ENCODE measurements at regions not wholly inside any gene's neighbourhood (a gene's known extent, or its start where the extent isn't known, plus 50 kb on each side); places are given as distances from the start of the nearest gene placed in this dataset.

- no peaks in the 10 kb centered on the region for H3K4me1 ChIP-seq
- H3K4me2 ChIP-seq = no peak overlapping the region
- H3K9ac ChIP-seq = no peak overlapping the region
- H4K20me1 ChIP-seq = no peaks in the 10 kb centered on the region
- H3K4me3 ChIP-seq = no peak overlapping the region
- no peak for TF ChIP-seq Cebpa-rat (IDR thresholded peaks at IDR 0.05)
- no peaks in the 10 kb centered on the region for H3K9me3 ChIP-seq
- H3K27ac ChIP-seq = no peak overlapping the region
- H3K36me3 ChIP-seq = no peaks in the 10 kb centered on the region
- H3K27me3 ChIP-seq = no peaks in the 10 kb centered on the region
Measured at GRCh38 chr1:230591678-230592077, 50.6 kb upstream of the COG2 start.

- no peaks in the 10 kb centered on the region for H3K4me1 ChIP-seq
- no peak overlapping the region for H3K4me2 ChIP-seq
- TF ChIP-seq Cebpa-rat (IDR thresholded peaks at IDR 0.05) = no peak
- no peaks in the 10 kb centered on the region for H3K36me3 ChIP-seq
- H3K9me3 ChIP-seq = no peaks in the 10 kb centered on the region
- H3K4me3 ChIP-seq = no peak overlapping the region
- no peak overlapping the region for H3K9ac ChIP-seq
- H4K20me1 ChIP-seq = no peaks in the 10 kb centered on the region
- H3K27me3 ChIP-seq = no peaks in the 10 kb centered on the region
- no peak overlapping the region for H3K27ac ChIP-seq
Measured at GRCh38 chr1:230589951-230590350, 52.3 kb upstream of the COG2 start.

DNA sequence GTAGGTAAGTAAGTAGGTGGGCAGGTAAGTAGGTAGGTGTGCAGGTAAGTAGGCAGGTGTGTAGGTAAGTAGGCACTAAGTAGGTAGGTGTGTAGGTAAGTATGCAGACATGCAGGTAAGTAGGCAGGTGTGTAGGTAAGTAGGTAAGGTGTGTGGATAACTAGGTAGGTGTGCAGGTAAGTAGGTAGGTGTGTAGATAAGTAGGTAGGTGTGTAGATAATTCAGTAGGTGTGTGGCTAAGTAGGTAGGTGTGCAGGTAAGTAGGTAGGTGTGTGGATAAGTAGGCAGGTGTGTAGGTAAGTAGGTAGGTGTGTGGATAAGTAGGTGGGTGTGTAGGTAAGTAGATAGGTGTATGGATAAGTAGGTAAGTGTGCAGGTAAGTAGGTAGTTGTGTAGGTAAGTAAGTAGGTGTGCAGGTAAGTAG, 53.9 kb upstream of the COG2 start:
- H3K9ac ChIP-seq = no peak overlapping the region

DNA sequence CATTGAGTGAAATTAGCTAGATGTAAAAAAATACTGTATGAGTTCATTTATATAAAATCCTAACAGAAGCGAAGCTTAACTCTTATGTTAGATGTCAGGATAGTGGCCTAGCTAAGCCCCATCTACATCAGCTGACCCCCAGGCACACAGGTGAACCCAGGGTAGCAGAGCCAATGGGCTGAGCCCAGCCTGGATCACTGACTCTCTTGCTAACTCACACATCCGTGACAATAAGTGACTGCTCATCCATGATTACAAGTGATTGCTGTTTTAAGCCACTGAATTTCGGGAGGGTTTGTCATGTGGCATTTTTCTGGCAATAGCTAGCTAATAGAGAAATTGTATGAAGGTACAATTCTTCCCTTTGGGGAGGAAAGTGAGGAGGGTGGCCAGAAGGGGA, 55.2 kb upstream of the COG2 start:
- no peak overlapping the region for H3K9ac ChIP-seq
- H4K20me1 ChIP-seq = no peaks in the 10 kb centered on the region
- no peak overlapping the region for H3K4me3 ChIP-seq
- H3K9me3 ChIP-seq = no peaks in the 10 kb centered on the region
- H3K4me2 ChIP-seq = no peak overlapping the region
- H3K27ac ChIP-seq = no peak overlapping the region
- no peaks in the 10 kb centered on the region for H3K27me3 ChIP-seq
- H3K4me1 ChIP-seq = no peaks in the 10 kb centered on the region
- TF ChIP-seq Cebpa-rat (IDR thresholded peaks at IDR 0.05) = no peak
- no peaks in the 10 kb centered on the region for H3K36me3 ChIP-seq

More for the DNA sequence above, 53.9 kb upstream of the COG2 start:
- no peak overlapping the region for H3K4me3 ChIP-seq
- no peaks in the 10 kb centered on the region for H3K27me3 ChIP-seq
- H4K20me1 ChIP-seq = no peaks in the 10 kb centered on the region
- H3K9me3 ChIP-seq = no peaks in the 10 kb centered on the region
- TF ChIP-seq Cebpa-rat (IDR thresholded peaks at IDR 0.05) = no peak
- H3K36me3 ChIP-seq = no peaks in the 10 kb centered on the region
- no peak overlapping the region for H3K27ac ChIP-seq
- H3K4me2 ChIP-seq = no peak overlapping the region
- no peaks in the 10 kb centered on the region for H3K4me1 ChIP-seq

GRCh38 chr1:230584660-230585059, 57.6 kb upstream of the COG2 start:
- H3K4me2 ChIP-seq = no peak overlapping the region
- H3K4me3 ChIP-seq = no peak overlapping the region
- TF ChIP-seq Cebpa-rat (IDR thresholded peaks at IDR 0.05) = no peak
- H3K9me3 ChIP-seq = no peaks in the 10 kb centered on the region
- H3K4me1 ChIP-seq = no peaks in the 10 kb centered on the region
- no peaks in the 10 kb centered on the region for H4K20me1 ChIP-seq
- no peak overlapping the region for H3K9ac ChIP-seq
- no peaks in the 10 kb centered on the region for H3K36me3 ChIP-seq
- no peaks in the 10 kb centered on the region for H3K27me3 ChIP-seq
- no peak overlapping the region for H3K27ac ChIP-seq

- no peaks in the 10 kb centered on the region for H3K27me3 ChIP-seq
- H3K4me2 ChIP-seq = no peak overlapping the region
- no peak for TF ChIP-seq Cebpa-rat (IDR thresholded peaks at IDR 0.05)
- no peaks in the 10 kb centered on the region for H4K20me1 ChIP-seq
- H3K9ac ChIP-seq = no peak overlapping the region
- H3K36me3 ChIP-seq = no peaks in the 10 kb centered on the region
- no peak overlapping the region for H3K27ac ChIP-seq
- no peak overlapping the region for H3K4me3 ChIP-seq
- no peaks in the 10 kb centered on the region for H3K9me3 ChIP-seq
- H3K4me1 ChIP-seq = no peaks in the 10 kb centered on the region
Measured at GRCh38 chr1:230581446-230582079, 60.7 kb upstream of the COG2 start.

GRCh38 chr1:230578616-230579015, 63.7 kb upstream of the COG2 start:
- no peaks in the 10 kb centered on the region for H3K36me3 ChIP-seq
- H4K20me1 ChIP-seq = no peaks in the 10 kb centered on the region
- H3K27me3 ChIP-seq = no peaks in the 10 kb centered on the region
- no peak for TF ChIP-seq Cebpa-rat (IDR thresholded peaks at IDR 0.05)
- no peak overlapping the region for H3K27ac ChIP-seq
- no peaks in the 10 kb centered on the region for H3K4me1 ChIP-seq
- H3K4me2 ChIP-seq = no peak overlapping the region
- H3K9me3 ChIP-seq = no peaks in the 10 kb centered on the region
- H3K4me3 ChIP-seq = no peak overlapping the region
- no peak overlapping the region for H3K9ac ChIP-seq

DNA sequence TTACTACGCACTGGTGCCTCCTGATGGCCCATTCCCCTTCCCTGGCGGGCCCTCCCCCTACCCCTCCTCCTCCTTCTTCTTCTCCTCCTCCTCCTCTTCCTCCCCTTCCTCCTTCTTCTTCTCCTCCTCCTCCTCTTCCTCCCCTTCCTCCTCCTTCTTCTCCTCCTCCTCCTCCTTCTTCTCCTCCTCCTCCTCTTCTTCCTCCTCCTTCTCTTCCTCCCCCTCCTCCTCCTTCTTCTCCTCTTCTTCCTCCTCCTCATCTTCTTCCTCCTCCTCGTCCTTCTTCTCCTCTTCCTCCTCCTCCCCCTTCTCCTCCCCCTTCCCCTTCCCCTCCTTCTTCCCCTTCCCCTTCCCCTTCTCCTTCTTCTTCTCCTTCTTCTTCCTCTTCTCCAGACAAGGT, 64.7 kb upstream of the COG2 start:
- TF ChIP-seq Cebpa-rat (IDR thresholded peaks at IDR 0.05) = no peak
- H3K4me2 ChIP-seq = no peak overlapping the region
- no peak overlapping the region for H3K9ac ChIP-seq
- H3K4me3 ChIP-seq = no peak overlapping the region
- no peaks in the 10 kb centered on the region for H3K9me3 ChIP-seq
- no peak overlapping the region for H3K27ac ChIP-seq
- no peaks in the 10 kb centered on the region for H3K27me3 ChIP-seq
- H3K36me3 ChIP-seq = no peaks in the 10 kb centered on the region
- no peaks in the 10 kb centered on the region for H3K4me1 ChIP-seq
- H4K20me1 ChIP-seq = no peaks in the 10 kb centered on the region

DNA sequence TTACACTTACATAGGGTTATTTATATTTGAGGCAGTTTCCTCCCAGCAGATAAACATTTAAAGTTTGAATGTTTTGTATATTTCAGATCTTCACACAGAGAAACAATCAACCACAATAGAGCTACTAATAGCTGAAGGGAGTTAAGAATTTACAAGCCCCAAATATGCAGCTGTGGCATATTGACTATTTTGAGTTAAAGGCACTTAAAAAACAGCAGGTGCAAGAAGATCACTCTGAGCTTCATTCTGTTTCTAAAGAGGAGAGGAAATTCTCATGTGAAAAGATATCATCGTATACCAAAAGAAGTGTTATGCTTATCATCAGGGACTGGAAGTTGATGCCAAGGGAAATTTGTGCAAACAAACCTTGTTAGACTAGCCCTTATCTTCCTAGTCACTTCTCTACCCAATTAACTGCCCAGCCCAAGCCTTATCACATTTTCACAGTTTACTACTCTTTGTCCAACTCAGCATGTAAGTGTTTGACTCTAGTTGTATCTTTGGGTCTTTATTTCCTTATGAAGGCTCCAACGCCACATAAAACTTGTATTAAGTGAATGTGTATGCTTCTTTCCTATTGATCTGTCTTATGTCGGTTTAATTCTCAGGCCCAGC, 66.3 kb upstream of the COG2 start:
- no peaks in the 10 kb centered on the region for H3K36me3 ChIP-seq
- no peak overlapping the region for H3K27ac ChIP-seq
- no peaks in the 10 kb centered on the region for H4K20me1 ChIP-seq
- no peak overlapping the region for H3K4me3 ChIP-seq
- no peak for TF ChIP-seq Cebpa-rat (IDR thresholded peaks at IDR 0.05)
- H3K9me3 ChIP-seq = no peaks in the 10 kb centered on the region
- no peaks in the 10 kb centered on the region for H3K4me1 ChIP-seq
- no peak overlapping the region for H3K9ac ChIP-seq
- H3K27me3 ChIP-seq = no peaks in the 10 kb centered on the region
- H3K4me2 ChIP-seq = no peak overlapping the region

DNA sequence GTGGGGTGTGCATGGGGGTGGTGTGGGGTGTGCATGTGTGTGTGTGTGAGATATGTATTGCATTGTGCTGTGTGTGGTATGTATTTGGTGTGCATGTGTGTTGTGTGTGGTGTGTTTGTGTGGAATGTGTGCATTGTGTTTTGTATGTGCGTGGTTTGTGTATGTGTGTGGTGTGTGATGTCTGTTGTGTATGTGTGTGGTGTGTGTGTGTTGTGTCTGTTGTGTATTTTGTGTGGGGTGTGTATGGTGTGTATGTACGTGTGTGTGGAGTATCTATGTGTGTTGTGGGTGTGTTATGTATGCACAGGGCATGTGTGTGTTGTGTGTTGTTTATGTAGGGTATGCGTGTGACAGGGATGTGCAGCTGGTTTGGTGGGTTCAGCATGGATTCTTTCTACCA, 67.8 kb upstream of the COG2 start:
- Histone ChIP-seq H3K27ac (no peak overlapping the region), H3K36me3 (no peaks in the 10 kb centered on the region), H4K20me1 (no peaks in the 10 kb centered on the region), H3K4me3 (no peak overlapping the region), H3K4me1 (no peaks in the 10 kb centered on the region), H3K27me3 (no peaks in the 10 kb centered on the region), H3K9me3 (no peaks in the 10 kb centered on the region), H3K4me2 (no peak overlapping the region), H3K9ac (no peak overlapping the region)
- no peak for TF ChIP-seq Cebpa-rat (IDR thresholded peaks at IDR 0.05)

Data from BLaER1 (cell line).